Gastroesophageal sphincter (tissue), 4 donors: ENCODE measurements at regions not wholly inside any gene's neighbourhood (a gene's known extent, or its start where the extent isn't known, plus 50 kb on each side); places are given as distances from the start of the nearest gene placed in this dataset.

ENCODE experiments used
- ATAC-seq: fragments of 150-250 bp; one replicate; pipeline ENCODE4 v1.9.1; 2016; ENCODE audit warnings: mild to moderate bottlenecking, moderate library complexity
- H3K27ac ChIP-seq, 4 donors: fragments of 200-600 bp; sonication (generic) in 3 of 4; 1 replicate in 3 of 4; 2 replicates in 1 of 4; pipeline ENCODE4 v1.5.1; 2016 to 2019
- H3K27me3 ChIP-seq: fragments of 200-600 bp; sonication (generic); one replicate; pipeline ENCODE4 v1.5.1; 2019
- H3K36me3 ChIP-seq, 2 donors: fragments of 200-600 bp; sonication (generic); one replicate each; pipeline ENCODE4 v1.5.1; 2019; ENCODE audit warnings: control low read depth in 1 of 2
- H3K4me1 ChIP-seq, 3 donors: fragments of 200-600 bp; sonication (generic); 1 replicate in 2 of 3; 2 replicates in 1 of 3; pipeline ENCODE4 v1.5.1; 2016 to 2019; ENCODE audit warnings: control low read depth in 2 of 3
- H3K4me3 ChIP-seq, 2 donors: fragments of 200-600 bp; sonication (generic); one replicate each; pipeline ENCODE4 v1.5.1; 2019; ENCODE audit warnings: mild to moderate bottlenecking in 1 of 2, moderate library complexity in 1 of 2
- H3K9me3 ChIP-seq, 3 donors: fragments of 200-600 bp; sonication (generic); one replicate each; pipeline ENCODE4 v1.5.1; 2017 to 2019; ENCODE audit warnings: control low read depth in 2 of 3
- EP300 ChIP-seq: sonication (generic); formaldehyde crosslinking; IDR thresholded peaks from one replicate; pipeline ENCODE4 v1.6.1; 2017; ENCODE audit warnings: antibody characterized with exemption, mild to moderate bottlenecking
- POLR2A ChIP-seq, 2 donors: fragments of 450-650 bp; IDR thresholded peaks; one replicate each; pipeline ENCODE4 v1.6.1; 2017; ENCODE audit warnings: antibody characterized with exemption in 2 of 2, mild to moderate bottlenecking in 2 of 2, moderate library complexity in 1 of 2
- POLR2AphosphoS5 ChIP-seq: sonication (generic); formaldehyde crosslinking; IDR thresholded peaks from one replicate; pipeline ENCODE4 v1.6.1; 2017; ENCODE audit warnings: antibody characterized with exemption
- WGBS, 2 donors: methylation state at CpG; one replicate each; pipeline ENCODE4 v1.1.5; 2018; ENCODE audit warnings: low coverage in 1 of 2; 5-methylcytosine and 5-hydroxymethylcytosine counted together
- TF ChIP-seq, protein P1 (sequence below), 4 experiments: fragments of 200-600 bp in 2 of 4; fragments of 450-650 bp in 2 of 4; sonication (generic) in 1 of 4; IDR thresholded peaks; one replicate each; pipeline ENCODE4 v1.5.1; 2017 to 2019; ENCODE audit warnings: antibody characterized with exemption in 4 of 4, mild to moderate bottlenecking in 2 of 4, moderate library complexity in 2 of 4

DNA sequence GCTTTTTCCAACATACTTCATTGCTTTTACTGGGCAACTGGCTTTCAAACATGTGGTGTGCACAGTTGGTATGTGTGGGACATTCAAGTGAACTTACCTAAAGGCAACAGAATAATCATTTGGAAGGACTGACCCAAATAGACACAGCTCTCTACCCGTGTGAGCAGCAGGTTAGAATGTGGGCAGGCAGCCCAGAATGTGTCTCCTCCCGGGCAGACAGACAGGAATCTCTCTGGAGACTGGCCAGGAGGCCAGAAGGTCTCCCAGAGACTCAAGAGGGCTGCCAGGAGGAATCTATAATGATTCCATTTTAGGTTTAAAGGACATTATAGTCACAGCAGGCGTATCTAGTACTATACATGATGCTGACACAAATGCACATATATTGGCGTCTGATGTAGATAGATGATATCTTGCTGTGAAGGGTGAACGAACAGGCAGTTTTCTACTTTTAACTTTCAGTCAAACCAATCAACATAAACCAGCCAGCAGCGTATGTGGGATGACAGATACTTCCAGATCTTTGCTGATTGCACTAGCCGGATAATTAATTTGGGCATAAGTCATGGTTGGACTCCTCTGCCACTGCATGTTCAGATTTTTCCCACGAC lies 297.4 kb upstream of the ZNF608 start:
- Histone ChIP-seq H3K36me3 (no peaks in the 10 kb centered on the region), H3K4me1 (peaks cover 11 to 34% (median 18%) of the 10 kb centered on the region in 3 donors), H3K27ac (peak overlapping the region in 3 of 4 donors; percentile 27 to 64 (median 54)), H3K4me3 (no peak overlapping the region), H3K27me3 (no peaks in the 10 kb centered on the region), H3K9me3 (no peaks in the 10 kb centered on the region)
- peak; percentile 57 for ATAC-seq
- 25% methylated on average over 7 to 8 of the region's 8 CpGs for WGBS, 2 donors
- TF ChIP-seq POLR2AphosphoS5: no peak
- TF ChIP-seq POLR2A (IDR thresholded peaks at IDR 0.05): no peak
- TF ChIP-seq, protein P1, sequence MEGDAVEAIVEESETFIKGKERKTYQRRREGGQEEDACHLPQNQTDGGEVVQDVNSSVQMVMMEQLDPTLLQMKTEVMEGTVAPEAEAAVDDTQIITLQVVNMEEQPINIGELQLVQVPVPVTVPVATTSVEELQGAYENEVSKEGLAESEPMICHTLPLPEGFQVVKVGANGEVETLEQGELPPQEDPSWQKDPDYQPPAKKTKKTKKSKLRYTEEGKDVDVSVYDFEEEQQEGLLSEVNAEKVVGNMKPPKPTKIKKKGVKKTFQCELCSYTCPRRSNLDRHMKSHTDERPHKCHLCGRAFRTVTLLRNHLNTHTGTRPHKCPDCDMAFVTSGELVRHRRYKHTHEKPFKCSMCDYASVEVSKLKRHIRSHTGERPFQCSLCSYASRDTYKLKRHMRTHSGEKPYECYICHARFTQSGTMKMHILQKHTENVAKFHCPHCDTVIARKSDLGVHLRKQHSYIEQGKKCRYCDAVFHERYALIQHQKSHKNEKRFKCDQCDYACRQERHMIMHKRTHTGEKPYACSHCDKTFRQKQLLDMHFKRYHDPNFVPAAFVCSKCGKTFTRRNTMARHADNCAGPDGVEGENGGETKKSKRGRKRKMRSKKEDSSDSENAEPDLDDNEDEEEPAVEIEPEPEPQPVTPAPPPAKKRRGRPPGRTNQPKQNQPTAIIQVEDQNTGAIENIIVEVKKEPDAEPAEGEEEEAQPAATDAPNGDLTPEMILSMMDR (IDR thresholded peaks at IDR 0.05): no peak
- TF ChIP-seq EP300: no peak

DNA sequence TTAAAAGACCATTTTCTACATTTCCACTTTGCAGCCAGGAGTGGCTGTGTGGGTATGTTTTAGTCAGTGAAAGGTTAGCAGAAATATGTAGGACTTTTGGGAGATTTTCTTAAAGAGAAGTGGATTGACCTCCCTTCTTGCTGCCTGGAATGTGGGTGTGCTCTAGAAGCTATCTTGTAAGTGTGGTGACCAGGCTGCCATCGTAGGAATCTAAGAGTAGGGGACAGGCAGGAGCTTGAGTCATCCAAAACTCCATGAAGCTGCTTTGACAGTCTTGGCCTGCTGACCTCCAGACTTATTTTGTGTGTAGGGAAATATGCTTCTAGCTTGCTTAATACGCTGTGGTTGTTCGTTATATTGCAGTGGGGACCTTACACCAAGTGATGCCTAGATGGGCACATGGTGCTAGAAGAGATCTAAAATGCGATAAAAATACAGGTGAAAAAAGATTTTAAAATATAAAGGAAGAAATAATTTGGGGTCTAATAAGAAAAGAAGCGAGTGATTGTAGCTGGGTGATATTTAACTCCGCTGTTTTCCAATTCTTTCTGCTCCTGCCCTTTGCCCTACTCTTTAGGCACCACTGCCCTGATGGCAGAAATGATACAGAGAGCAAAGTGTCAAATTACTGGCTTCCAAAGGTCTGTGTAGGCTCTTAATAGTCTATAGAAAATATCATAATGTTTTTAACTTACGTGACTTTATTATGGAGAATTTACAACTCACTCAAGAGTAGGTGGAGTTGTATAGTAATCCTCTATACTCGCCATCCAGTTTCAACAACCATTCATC lies 298.2 kb upstream of the ZNF608 start:
- no peak overlapping the region for H3K4me3 ChIP-seq
- ATAC-seq: no peak
- peak overlapping the region in 3 of 4 donors; percentile 9 to 64 (median 27) for H3K27ac ChIP-seq
- peaks cover 11 to 38% (median 18%) of the 10 kb centered on the region in 3 donors for H3K4me1 ChIP-seq
- H3K9me3 ChIP-seq: no peaks in the 10 kb centered on the region
- TF ChIP-seq POLR2AphosphoS5 (no peak), EP300 (no peak), POLR2A (IDR thresholded peaks at IDR 0.05) (no peak)
- TF ChIP-seq, protein P1 (IDR thresholded peaks at IDR 0.05): no peak
- no peaks in the 10 kb centered on the region for H3K36me3 ChIP-seq
- H3K27me3 ChIP-seq: no peaks in the 10 kb centered on the region
- 83 to 98% methylated on average over 7 to 8 of the region's 8 CpGs for WGBS, 2 donors

DNA sequence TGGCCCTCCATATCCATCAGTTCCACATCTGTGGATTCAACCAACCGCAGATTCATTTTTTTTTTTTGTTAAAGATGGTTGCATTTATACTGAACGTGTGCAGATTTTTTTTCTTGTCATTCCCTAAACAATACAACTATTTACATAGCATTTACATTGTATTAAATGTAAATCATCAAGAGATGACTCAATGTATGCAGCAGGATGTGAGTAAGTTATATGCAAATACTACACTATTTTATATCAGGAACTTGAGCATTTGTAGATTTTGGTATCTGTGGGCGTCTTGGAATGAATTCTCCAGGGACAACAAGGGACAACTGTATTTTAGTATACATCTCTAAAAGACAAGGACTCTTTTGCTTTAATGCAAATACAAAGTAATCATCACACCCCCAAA lies 299.2 kb upstream of the ZNF608 start:
- 74 to 93% methylated on average over 3 of the region's 3 CpGs for WGBS, 2 donors
- H3K9me3 ChIP-seq: no peaks in the 10 kb centered on the region
- no peaks in the 10 kb centered on the region for H3K27me3 ChIP-seq
- H3K27ac ChIP-seq: no peak overlapping the region
- peaks cover 11 to 42% (median 18%) of the 10 kb centered on the region in 3 donors for H3K4me1 ChIP-seq
- TF ChIP-seq EP300: no peak
- TF ChIP-seq POLR2AphosphoS5: no peak
- TF ChIP-seq POLR2A (IDR thresholded peaks at IDR 0.05): no peak
- TF ChIP-seq, protein P1 (IDR thresholded peaks at IDR 0.05): no peak
- no peaks in the 10 kb centered on the region for H3K36me3 ChIP-seq
- ATAC-seq: no peak
- H3K4me3 ChIP-seq: no peak overlapping the region

DNA sequence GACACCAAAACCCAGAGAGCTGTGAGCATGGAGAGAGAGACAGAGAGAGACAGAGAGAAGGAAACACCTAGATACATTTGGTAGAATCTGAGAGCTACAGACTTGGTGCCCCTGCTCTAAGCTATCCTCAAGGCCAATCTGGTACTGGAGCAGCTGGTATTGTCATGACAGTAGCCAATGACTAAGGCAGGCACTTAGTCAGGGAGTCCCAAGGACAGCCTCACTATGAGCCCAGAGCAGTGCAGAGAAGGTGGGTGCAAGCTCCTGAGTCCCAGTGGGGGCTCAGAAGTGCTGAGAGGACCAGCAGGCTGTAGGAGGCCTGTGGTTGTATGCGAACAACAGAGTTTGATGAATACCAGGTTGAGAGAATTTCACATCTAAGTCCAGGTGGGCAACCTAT lies 300.4 kb upstream of the ZNF608 start:
- H3K4me3 ChIP-seq: no peak overlapping the region
- H3K36me3 ChIP-seq: no peaks in the 10 kb centered on the region
- ATAC-seq: no peak
- peaks cover 11 to 39% (median 18%) of the 10 kb centered on the region in 3 donors for H3K4me1 ChIP-seq
- TF ChIP-seq POLR2AphosphoS5 (no peak), EP300 (no peak), POLR2A (IDR thresholded peaks at IDR 0.05) (no peak)
- TF ChIP-seq, protein P1 (IDR thresholded peaks at IDR 0.05): no peak
- H3K27me3 ChIP-seq: no peaks in the 10 kb centered on the region
- no peak overlapping the region for H3K27ac ChIP-seq
- no peaks in the 10 kb centered on the region for H3K9me3 ChIP-seq
- WGBS, 2 donors: 100% methylated on average over 1 of the region's 1 CpG; no CpG with 5 or more reads in 1 of the 2 donors

DNA sequence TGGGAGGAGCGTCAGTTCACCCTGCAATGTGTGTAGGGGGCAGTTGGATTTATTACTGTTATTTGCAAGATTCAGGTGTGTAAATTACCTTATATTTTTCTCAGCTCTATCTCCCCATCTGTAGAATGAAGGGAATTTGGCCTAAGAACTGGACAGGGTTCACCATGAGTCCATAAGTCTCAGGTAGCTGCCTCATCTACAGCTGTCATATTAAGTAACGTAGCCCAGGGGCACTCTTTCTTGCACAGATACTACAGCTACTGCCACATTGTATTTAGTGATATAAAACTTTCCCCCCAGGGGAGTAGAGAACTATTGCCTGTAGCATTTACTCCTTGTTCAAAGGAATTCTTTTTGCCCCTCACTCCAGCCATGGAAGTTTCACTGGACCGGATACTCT lies 301.4 kb upstream of the ZNF608 start:
- WGBS, 2 donors: 88 to 97% methylated on average over 3 of the region's 3 CpGs
- Histone ChIP-seq H3K9me3 (no peaks in the 10 kb centered on the region), H3K27me3 (no peaks in the 10 kb centered on the region), H3K27ac (no peak overlapping the region), H3K4me3 (no peak overlapping the region), H3K4me1 (peaks cover 11 to 29% (median 13%) of the 10 kb centered on the region in 3 donors), H3K36me3 (no peaks in the 10 kb centered on the region)
- TF ChIP-seq, protein P1 (IDR thresholded peaks at IDR 0.05): no peak
- TF ChIP-seq EP300: no peak
- no peak for TF ChIP-seq POLR2AphosphoS5
- no peak for TF ChIP-seq POLR2A (IDR thresholded peaks at IDR 0.05)
- ATAC-seq: no peak
